ENCODE measurements at regions not wholly inside any gene's neighbourhood (a gene's known extent, or its start where the extent isn't known, plus 50 kb on each side); places are given as distances from the start of the nearest gene placed in this dataset.

DNA sequence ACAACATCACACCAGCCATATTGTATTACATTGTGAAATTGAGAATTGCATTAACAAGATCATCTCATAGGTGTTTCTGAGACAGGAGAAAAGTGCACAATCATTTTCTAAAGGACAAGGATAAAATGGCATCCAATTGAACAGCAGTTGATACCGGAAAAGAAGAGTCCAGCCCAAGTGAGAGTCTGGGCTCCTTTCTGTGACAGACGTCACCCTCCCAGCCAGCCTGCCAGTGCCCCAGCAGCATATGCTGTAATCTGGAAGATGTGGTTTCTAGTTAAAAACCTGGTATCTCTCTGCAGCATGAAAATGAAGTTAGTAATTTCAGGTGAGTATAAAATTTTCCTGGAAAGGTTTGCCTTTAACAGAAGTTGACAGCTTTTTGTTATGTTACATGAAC, 1531.7 kb upstream of the PIK3C3 start:
- no peak for FAIRE-seq
- no peak for DNase-seq (ENCODE audit: insufficient read length, low spot score)

DNA sequence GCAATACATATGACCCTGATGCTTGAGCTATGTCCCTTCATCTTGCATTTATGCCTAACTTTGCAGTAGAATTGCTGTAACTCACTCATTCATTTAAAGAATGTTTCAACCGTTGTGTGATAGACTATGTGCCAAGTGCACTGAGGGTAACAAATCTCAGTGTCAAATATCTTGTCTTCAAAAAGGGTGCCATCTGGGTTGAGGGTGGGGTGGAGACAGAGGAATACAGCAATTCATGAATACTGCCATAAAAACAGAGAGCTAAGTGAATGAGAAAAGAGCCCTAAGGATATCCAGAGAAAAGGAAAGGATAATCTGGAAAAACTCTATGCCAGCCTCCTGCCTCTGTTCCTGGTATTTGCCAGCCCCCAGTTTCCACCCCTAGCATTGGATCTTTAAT, 1534.4 kb upstream of the PIK3C3 start:
- no peak for FAIRE-seq
- no peak for DNase-seq (ENCODE audit: insufficient read length, low spot score)

DNA sequence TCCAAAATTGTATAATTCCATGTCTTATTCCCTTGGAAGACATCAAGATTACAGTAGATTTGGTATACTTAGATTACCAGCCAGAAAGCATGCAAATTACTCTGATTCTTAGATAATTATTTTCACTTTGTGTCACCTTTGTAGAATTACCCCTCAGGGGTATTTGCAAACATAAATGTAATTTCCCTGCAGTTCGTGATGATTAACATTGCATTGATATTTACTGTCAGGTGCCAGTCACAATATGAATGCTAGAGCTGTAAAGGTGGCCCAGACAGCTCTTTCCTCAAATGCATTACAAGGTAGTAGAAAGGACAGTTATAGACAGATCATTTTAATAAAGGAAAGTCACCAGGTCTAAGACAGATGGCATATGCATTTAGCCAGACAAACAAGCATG, 1537.5 kb upstream of the PIK3C3 start:
- DNase-seq (ENCODE audit: insufficient read length, low spot score) (no peak), FAIRE-seq (no peak)

DNA sequence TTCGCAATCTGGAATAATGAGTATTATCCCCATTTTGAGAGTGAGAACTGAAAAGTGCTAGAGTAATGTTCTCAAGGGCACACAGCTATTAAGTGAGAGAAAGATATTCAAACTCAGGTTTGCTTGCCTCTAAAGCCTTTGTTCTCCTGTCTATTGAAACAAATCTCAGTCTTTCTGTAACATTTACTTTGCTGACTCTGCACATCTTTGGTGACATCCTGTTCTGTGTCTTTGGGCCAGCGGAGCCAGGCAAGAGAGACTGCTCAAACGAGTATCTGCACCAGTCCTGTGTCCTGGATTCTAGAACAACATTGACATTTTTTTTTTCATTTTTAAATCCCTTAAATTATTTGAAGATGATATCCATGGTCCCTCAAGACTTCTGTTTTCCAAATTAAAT, 1539.2 kb upstream of the PIK3C3 start:
- FAIRE-seq (no peak), DNase-seq (ENCODE audit: insufficient read length, low spot score) (no peak)

DNA sequence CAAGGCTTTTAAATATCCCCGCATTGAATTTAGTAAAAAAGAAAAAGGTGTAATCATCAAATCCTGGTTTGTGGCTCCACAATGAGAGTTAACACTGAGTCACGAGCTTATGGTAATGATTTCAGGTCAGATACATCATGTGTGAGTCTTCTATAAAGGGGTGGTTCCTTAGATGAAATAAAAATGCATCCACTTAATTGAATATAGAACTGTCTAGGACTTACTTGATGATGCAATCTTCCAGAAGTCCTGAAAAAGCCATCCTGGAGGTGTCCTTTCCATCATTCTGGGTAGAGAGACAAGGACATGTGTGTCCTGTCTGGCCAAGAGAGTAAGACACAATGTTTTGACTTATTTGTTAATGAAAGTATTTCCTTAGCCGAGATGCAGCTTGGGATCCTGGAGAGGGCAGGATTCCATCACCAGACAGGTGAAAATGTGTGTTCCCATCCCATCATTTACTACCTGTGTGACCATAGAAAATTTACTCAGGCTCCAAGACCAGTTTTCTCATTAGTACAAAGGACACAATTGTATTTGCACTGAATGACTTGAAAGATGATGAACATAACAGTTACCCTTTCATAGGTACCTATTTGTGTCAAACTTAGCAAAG, 1539.8 kb upstream of the PIK3C3 start:
- no peak for DNase-seq (ENCODE audit: insufficient read length, low spot score)
- FAIRE-seq = no peak

DNA sequence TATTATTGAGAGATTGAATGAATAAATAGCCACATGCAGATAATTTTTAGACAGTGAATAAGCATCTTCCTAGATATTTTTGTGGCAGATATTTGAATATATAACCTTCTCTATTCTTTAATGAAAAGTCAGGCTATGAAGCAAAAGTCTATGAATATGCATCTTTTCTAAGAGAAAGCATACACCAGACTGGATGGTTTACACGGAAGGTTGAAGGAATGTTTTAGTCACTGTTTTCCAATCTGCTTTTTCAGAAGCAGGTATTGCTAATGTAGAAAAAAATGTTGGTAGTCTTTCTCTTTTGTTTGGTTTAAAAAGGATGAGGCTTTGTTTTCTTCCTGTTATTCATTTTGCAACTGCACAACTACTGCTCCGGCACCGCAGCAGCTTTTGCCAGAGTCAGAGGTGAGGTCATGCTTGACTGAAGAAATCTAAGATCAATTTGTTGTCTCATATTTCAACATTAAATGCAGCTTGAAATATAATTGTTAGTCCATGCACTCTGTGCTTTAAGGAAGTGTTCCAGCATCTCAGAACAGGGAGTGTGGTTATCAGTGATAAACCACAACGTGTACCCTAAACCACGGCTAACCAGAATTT, 1540.8 kb upstream of the PIK3C3 start:
- no peak for DNase-seq (ENCODE audit: insufficient read length, low spot score)
- no peak for FAIRE-seq

DNA sequence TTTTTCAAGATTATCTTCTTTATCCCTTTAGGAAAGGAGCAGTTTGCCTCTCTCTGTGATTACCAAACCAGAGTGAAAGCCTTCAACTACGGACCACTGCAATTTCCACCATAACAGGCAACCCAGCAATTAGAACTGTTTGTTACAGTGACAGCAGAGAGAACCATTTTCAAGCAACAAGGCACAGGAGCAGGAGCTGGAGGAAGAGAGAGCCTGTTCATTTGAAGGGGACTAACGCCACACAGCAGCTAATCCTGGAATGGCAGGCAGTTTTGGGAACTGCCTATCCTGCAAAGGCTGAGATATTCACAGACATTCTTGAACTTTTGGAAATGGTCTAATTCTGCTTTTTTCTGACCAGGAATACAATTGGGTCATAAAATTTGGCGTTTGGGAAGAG, 1541.9 kb upstream of the PIK3C3 start:
- DNase-seq (ENCODE audit: insufficient read length, low spot score) (no peak), FAIRE-seq (no peak)

DNA sequence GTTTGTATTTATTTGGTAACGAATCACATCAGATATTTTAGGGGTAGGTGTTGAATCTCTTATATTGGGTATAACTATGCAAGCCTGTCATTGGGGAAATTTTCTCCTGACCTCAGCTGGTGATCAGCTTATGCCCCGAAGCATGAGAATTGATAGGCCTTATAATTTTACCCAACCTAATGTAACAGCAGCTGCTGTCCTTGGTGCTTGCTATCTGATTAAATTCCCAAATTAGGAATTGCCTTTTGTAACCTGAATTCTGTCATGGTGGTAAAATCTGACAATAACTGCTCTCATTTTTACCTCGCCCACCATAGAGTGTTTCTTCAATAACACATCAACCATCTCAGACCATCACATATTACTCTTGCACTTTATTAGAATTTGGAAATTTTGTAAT, 1542.6 kb upstream of the PIK3C3 start:
- no peak for DNase-seq (ENCODE audit: insufficient read length, low spot score)
- no peak for FAIRE-seq

DNA sequence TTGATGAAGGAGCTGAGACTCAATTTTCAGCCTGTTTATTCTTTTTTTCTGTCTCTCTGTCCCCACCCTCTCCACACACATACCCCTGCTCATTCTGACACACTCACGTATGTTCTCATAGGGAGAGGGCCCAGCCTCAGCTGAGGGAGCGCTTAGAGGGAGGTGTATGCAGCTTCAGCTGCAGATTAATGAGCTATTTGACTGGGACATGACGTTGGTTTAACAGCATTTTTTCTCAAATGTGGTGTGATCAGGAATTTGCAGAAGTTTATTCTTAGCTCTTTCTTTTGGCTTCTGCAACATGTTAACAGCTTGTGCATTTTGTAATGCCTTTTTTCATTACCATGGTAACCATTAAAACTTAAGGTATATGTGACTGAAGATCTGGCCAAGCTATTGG, 1547.1 kb upstream of the PIK3C3 start:
- DNase-seq (ENCODE audit: insufficient read length, low spot score) = no peak
- FAIRE-seq = no peak

DNA sequence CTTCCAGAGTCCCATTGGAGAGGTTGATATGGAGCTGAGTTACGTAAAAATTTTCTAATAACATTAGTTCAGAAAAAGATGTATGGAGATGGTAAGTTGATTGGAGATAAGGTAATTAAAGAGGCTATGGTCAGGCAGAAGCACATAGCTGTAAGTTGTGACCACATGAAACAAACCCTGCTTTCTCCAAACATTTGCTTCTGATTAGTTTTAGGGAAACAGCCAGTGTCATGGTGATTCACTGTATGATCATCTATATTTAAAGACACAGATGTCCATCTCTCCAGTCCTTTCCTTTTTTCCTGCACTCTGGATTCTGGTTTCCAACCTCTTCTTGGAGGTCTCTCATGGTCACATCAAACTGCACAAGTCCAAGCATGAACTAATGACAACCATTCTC, 1550.8 kb upstream of the PIK3C3 start:
- no peak for FAIRE-seq
- no peak for DNase-seq (ENCODE audit: insufficient read length, low spot score)

DNA sequence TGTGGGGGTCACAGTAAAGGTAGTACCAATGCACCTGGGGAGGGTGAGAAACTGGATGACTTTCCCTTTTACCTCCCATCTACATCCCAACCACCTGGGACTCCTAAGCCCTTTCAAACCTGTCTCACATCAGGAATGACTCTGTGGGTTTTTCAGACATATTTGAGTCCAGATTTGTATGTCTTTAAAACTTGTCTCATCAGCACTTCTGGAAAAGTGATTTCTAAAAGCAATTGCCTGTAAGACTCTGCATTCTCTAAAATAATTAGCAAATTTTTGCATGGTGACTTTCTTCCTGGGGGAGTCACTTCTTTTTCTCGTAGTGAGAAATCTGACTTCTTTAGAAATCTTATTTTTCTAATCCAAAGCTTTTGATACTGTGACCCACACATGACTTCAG, 1553.0 kb upstream of the PIK3C3 start:
- DNase-seq (ENCODE audit: insufficient read length, low spot score) = no peak
- FAIRE-seq = no peak

DNA sequence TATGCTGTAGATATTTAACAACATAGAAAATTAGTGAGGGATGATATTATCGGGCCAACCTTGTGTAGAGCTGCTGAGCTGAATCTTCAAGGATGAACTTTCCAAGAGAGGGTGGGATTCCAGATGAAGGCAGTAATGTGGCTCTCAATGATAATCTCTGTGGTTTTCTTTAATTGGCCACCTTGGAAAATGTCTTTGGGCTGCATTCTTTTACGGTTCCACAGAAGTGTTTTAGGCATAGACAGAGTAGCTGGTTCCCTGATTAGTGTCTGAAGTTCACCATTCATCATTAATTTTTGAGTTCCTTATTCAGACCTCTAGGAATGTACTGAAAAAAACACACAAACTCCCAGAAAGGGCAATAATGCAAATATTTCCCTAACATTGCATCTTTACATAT, 1566.9 kb upstream of the PIK3C3 start:
- DNase-seq (ENCODE audit: insufficient read length, low spot score) = no peak
- no peak for FAIRE-seq

DNA sequence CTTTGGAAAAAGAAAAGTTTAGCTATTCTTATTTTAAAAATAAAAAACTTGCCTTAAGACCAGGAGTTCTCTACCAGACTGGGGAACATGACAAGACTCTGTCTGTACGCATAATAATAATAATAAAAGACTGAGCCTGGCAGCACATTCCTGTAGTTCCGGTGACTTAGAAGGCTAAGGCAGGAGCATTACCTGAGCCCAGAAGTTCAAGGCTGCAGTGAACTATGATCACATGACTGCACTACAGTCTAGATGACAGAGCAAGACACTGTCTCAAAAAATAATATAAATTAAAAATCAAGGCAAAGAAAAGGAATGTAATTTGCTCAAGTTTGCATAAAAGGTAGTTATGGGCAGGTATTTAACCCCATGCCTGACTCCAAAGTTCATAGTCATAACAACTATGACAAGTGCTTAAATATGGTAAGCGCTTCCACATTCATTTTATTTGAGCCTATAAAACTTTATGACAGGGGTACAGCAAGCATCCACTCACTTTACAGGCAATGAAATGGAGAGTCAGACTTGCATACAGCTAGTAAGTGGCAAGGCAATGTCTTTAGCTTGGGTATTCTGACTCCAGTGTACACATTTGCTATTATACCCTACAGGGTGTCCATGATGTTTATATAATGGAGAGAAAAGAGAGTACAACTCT, 1567.8 kb upstream of the PIK3C3 start:
- no peak for DNase-seq (ENCODE audit: insufficient read length, low spot score)

DNA sequence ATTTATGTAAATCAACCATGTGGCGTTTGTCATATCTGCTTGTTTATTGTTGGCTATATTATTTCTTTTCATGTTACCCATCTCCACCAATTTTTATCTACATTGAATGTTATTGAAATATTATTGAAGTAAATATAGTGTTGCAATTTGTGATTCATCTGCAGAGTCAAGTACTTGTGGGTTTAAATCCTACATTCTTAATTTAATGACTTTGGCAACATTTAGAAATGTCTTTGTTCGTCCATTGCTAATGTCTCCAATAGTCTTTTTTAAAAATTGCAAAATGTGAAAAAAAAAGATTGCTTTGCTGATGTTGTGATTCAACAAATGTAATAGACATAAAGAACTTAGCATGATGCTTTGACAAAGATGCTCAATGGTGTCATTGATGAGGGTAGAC, 1572.8 kb upstream of the PIK3C3 start:
- DNase-seq (ENCODE audit: insufficient read length, low spot score) = no peak
- no peak for FAIRE-seq

More for the DNA sequence above, 1567.8 kb upstream of the PIK3C3 start:
- FAIRE-seq = no peak

DNA sequence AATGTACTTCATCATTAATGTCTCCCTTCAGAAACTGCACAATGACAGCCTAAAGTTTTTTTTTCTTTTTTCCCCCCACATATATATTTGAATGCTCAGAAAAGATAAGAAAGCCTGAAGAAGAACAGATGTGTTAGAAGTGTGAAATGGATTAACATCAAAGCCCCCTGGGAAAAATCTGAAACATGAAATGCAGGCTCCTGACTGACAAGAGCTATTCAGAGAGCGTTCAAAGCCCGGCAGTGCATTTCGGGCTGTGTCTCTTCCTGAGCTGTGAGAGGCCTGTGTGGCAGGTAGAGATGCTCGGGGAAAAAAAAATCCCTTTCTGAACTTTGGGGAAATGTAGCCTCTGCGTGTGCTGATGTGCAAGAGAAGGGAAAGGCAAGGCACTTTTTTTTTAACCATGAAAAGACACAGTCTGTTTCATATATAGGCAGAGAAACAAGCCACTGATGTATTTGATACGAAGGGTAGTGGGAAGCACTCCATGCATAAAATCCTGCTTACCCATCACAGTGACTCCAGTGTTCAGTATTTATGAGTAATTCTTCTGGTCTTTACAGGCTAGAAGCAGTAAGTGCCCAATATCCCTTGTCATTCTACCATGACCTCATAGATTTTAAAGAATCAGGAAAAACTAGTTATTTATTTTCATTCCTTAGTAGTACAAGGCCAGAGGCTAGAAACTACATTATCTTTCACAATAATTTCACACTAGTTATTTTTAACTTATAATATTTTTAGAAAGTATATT, 1574.2 kb upstream of the PIK3C3 start:
- no peak for FAIRE-seq
- DNase-seq (ENCODE audit: insufficient read length, low spot score) = no peak

DNA sequence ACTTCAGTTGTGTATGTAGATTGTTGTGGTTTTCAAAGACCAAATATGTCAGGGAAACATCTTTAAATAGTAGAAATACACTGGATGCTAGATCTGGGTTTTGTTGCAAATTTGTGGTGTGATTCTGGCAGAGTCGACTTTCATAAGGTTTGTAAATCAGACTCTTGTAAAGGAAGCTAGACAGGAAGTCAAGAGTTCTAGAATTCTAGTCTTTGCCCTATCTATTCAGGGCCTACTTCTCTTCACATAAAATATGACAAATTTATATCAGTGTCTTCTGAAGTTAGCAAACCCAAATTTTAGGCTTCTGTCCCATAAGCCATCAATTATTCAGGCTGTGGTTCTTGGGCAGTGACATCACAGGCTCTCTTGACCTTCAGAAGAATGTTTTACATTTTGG, 1579.2 kb upstream of the PIK3C3 start:
- FAIRE-seq = no peak
- DNase-seq (ENCODE audit: insufficient read length, low spot score) = no peak

DNA sequence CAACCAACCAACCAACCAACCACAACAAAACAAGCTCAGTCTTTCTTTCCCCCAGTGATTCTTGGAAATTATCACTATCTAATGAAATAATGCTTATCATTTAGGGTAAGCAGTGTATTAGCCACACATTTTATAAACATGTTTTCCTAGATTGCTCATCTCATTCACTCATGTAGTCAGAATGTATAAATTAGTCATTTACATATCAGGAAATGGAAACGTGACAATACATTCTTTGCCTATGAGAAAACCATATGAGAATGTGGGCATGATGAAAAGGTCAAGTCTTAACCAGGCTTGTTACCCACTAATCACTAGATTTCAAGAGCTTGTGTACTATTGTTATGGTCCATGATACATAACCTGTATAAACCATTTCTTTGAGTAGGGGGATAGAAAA, 1583.4 kb upstream of the PIK3C3 start:
- DNase-seq (ENCODE audit: insufficient read length, low spot score) = no peak
- FAIRE-seq = no peak

DNA sequence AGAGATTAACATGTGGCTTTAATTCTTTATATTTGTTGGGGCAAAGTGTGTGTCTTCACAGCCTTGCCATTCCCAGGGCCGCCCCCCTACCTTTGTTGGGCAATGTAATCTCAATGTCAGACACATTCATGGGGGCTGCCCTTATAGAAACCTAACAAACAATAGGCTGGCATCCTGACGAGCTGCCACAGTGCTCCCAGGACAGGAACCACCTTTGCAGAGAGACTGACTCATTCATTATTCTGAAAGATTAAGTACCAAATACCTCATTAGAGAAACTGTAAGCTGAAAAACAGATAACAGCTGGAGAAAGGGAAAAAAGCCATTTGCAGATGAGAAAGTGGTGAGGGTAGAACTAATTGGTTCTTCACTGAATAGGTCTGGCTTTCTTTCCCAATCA, 1587.5 kb upstream of the PIK3C3 start:
- FAIRE-seq (no peak), DNase-seq (ENCODE audit: insufficient read length, low spot score) (no peak)

DNA sequence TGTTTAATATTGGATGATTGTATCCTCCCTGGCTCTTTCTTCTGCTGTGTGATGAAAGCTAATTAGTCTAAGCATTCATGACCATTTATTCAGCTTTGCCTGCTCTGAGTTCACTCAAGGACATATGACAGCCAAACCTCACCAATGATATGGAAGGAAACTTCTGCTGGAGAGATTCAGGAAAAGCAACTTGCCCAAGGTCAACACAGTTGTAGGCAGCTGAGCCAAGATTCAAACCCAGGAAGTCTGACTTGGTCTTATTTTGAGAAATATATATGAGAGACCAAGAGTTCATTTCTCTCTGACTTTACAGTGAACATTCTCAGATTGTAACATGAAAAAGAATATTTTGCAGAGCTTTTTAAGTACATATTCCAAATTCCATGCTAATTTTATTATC, 1588.5 kb upstream of the PIK3C3 start:
- no peak for DNase-seq (ENCODE audit: insufficient read length, low spot score)
- no peak for FAIRE-seq

DNA sequence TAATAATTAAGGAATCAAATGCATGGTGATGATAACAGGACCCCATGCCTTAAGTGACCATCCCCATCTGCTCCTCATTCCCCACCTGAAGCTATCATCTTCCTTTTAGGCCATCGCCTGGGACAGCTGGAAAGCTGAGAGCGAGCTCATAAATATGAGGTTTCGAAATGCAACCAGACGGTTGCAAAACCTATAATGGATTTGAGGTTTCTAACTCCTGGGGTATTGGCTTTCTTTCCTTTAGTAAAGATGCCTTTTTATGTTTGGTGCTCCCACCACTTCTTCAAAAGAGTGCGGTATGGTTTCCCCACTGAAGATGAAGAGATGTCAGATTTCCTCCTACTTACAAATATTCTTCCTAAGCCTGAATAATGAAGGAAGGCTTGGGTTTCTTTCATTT, 1589.5 kb upstream of the PIK3C3 start:
- DNase-seq (ENCODE audit: insufficient read length, low spot score) (no peak), FAIRE-seq (no peak)

DNA sequence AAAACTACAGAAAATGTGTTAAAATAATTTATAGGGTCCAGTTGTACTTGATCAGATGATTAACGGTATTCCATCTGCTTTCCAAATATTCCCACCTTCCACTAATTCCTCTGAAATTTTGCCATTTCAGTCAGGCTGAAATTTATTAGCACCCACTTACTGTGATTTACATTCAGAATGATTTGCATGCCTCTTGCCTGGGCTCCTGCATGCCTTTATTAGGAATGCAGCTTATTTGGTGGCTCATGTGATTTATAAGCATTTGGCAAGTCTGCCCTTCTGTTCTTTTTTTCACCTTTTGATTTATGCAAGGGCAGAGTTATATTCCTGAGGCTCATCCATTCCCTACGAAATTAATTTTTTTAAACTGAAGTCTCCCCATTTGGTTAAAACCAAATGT, 1594.5 kb upstream of the PIK3C3 start:
- FAIRE-seq (no peak), DNase-seq (ENCODE audit: insufficient read length, low spot score) (no peak)

DNA sequence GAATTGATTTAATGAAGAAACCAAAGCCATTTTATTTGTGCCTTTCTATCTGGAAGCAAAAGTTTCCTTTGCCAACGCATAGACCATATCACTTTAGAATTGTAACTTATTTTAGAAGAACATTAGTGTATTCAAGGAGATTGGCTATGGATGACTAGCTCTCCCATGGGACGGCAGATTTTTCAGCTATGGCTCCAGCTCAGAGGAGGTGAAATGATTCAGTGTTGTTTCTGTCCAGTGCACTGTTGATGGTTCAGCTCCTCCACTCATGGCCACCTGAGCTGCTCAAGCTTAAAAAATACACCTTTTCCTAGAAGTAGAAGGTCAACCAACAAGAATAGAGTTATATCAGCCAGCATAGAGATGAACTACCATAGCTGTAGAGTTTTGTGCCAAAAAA, 1597.5 kb upstream of the PIK3C3 start:
- DNase-seq (ENCODE audit: insufficient read length, low spot score) (no peak), FAIRE-seq (no peak)
